HG02852 (cell line): ENCODE measurements at regions not wholly inside any gene's neighbourhood (a gene's known extent, or its start where the extent isn't known, plus 50 kb on each side); places are given as distances from the start of the nearest gene placed in this dataset.
"Not testable (repeated sequence)": the region's sequence is repeated elsewhere in the genome, so short reads cannot be mapped to it uniquely, and the experiment has no call there.

Source experiments
- ATAC-seq: cut with Tn5 transposase; IDR thresholded peaks from one replicate; pipeline ENCODE4 v1.9.1; 2021; ENCODE audit warnings: mild to moderate bottlenecking, moderate library complexity; ENCODE audit not compliant: unreplicated experiment

DNA sequence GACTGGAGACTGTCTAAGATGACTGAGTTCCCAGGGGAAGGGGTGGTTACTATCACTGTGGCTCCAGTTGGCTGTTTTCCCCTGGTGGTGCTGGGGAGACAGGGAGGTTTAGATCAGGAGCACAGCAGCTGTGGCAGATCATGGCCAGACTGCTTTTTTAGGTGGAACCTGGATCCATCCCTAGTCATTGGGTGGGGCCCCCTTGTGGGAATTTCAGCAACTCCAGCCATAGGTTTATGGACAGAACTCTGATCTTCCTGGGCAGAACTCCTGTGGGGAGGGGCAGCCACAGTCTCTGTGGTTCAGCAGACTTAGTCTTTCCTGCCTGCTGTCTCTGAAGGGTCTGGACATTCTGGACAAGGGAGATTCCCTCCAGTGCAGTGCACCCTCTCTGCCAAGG is 917.4 kb upstream of the FOXG1 start:
- not testable (repeated sequence) for ATAC-seq

DNA sequence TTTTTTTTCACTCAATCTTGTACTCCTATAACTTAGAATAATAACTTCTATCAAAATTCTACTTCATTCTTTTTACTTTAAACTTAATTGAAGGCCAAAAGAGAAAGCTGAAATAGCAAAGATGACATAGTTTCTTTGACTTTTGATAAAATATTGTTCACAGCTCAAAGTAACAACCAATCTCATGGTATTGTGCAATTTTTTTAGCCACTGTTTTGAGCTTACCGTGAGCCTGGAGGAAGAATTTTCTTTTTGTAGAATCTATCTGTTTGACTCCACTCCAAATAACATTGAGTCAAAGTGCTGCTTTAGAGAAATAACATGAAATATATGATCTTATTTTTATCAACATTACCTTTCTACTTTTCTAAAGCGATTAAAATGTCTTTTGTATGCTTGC is 903.9 kb upstream of the FOXG1 start:
- no peak for ATAC-seq

DNA sequence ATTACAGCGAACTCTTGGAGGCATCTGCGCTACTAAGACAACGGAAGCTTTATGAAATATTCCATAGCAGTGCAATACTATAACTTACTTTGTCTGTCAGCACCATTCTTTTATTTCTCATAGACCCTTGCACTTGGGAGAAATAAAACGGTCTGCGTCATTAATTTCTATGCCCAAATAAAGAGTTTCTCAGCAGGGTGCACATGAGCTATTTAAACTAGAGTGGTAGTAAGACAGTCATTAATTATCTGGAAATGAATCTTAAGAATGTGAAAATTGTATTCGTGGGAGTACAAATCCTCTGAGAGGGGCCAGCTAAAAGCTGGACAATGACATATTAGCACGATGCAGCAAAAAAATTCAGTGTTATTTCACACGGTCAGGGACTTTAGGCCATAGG is 903.4 kb upstream of the FOXG1 start:
- no peak for ATAC-seq

DNA sequence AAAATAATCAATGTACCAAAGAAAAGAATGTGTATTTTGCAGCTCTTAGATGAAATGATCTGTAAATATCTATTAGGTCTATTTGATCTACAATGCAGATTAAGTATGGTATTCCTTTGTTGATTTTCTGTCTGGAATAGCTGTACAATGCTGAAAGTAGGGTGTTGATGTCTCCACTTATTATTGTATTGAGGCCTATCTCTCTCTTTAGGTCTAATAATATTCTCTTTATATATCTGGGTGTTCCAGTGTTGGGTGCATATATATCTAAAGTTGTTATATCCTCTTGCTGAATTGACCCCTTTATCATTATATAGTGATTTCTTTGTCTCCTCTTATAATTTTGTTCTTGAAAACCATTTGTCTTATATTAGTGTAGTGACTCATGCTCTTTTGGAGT is 885.5 kb upstream of the FOXG1 start:
- ATAC-seq, result no peak

- no peak for ATAC-seq
Observed at GRCh38 chr14:27881646-27882045, 884.9 kb upstream of the FOXG1 start.

DNA sequence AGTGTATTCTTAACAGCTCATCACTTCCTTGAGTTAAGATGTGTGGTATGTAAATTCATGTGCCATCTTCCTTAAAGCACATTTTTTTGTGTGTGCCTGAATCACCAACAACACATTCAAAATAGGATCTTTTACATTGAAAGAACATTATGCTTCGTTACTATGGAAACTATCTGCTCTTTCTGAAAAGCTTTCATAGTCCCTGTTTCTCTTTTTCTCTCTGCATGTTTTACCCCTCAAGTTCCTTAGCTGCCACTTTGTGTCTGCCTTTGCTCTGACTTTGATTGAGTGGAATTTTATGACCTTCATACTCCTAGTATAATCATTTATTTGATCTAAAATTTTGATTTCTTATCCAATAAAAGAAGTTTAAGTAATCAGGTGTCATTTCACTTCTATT is 880.3 kb upstream of the FOXG1 start:
- ATAC-seq, result no peak

DNA sequence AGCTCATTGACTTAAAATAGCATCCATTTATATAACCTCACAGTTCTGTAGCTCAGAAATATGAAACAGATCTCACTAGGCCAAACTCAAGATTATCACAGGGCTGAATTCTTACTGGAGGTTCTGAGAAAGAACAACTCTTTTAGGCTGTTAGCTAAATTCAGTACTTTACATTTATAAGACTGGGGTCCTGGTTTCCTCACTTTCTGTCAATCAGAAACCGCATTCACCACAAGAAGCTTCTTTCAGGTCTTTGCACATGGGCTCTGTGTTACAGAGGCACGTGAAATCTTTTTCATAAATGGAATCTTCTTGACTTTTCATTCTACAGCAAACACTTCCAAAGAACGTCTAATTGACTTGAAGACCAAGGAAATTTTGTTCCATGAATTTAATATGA is 876.3 kb upstream of the FOXG1 start:
- ATAC-seq, result no peak

DNA sequence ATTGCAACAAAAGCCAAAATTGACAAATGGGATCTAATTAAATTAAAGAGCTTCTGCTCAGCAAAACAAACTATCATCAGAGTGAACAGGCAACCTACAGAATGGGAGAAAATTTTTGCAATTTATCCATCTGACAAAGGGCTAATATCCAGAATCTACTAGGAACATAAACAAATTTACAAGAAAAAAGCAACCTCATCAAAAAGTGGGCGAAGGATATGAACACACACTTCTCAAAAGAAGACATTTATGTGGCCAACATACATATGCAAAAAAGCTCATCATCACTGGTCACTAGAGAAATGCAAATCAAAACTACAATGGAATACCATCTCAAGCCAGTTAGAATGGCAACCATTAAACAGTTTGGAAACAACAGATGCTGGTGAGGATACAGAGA is 858.1 kb upstream of the FOXG1 start:
- not testable (repeated sequence) for ATAC-seq

GRCh38 chr14:27916326-27916725 is 850.3 kb upstream of the FOXG1 start:
- ATAC-seq, result no peak

DNA sequence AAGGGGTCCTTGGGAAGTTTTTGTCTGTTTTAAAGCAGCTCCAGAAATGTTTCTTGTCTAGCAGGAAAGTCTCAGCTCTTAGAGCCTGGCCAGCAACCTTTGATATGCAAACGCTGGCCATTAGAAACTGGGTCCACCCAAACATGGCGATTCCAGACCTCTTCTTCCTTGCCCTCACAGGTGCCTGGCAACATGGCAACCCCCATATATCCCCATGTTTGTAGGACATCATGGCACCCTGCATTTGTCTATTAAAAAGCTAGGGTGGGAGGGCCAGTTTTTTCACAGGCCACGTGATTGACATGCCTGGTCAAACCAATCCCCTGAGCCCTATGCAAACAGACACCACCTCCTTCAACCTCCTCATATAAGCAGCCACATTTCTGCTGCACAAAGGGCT is 848.7 kb upstream of the FOXG1 start:
- ATAC-seq, result no peak

DNA sequence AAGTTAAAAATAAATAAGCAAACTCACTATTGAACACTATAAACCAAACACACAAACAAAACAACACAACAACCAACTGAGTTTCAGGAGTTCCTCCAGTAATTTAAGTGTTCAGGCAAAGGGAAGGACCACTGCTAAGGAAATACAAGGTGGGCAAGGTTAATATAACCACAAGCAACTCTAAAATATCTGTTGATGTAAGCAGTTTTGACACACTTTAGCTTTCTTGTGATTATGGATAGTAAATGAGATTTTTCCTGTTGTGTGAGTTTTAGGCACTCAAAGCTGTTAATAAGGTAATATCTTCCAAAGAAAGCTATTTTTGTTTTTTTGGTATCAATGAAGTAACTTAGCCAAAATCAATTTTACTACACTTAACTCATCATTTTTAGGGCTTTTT is 839.1 kb upstream of the FOXG1 start:
- ATAC-seq, result no peak

DNA sequence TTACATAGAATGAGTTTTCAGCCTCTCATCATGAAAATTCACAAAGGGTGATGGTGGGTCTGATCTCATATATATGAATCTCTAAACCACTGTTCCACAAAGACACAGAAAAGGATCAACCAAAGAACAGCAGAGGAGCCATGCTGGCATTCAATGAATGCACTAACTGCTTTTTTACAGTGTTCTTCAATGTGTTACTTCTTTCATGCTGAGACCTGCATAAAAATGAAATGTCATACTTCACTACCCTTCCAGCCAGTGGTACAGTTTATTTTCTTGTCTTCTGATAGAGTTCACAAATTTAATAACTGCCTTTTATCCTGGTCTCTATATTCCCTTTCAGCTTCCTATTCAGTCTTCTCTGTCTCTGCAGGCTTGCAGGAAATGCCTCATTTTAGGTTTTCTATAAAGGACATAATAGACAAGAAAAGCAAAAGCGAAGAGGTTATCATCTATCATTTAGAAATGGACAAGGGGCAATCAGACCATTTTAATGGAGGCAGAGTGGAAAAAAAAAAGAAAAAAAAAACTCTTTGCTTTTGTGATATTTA is 836.7 kb upstream of the FOXG1 start:
- no peak for ATAC-seq

- no peak for ATAC-seq
Observed at GRCh38 chr14:27938392-27938791, 828.2 kb upstream of the FOXG1 start.

- ATAC-seq, result no peak
Observed at GRCh38 chr14:27945512-27945911, 821.1 kb upstream of the FOXG1 start.

DNA sequence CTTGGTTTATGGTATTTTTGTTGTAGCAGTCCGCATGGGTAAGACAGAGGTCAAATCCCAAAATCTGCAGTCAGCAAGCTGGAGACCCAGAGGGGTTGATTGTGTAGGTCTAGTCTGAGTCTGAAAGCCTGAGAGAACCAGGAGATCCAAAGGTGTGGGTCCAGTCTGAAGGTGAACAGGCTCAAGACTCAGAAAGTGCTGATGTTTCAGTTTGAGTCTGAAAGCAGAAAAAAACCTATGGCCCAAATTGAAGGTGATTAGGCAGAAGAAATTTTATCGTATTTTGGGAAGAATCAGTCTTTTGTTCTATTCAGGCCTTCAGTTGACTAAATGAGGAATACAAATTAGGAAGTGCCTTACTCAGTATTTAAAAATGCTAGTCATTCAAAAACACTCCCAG is 807.8 kb upstream of the FOXG1 start:
- no peak for ATAC-seq

- ATAC-seq, result no peak
Observed at GRCh38 chr14:27995691-27996090, 770.9 kb upstream of the FOXG1 start.

- no peak for ATAC-seq
Observed at GRCh38 chr14:28001002-28001401, 765.6 kb upstream of the FOXG1 start.

GRCh38 chr14:28012629-28013415 is 753.8 kb upstream of the FOXG1 start:
- ATAC-seq, result no peak

DNA sequence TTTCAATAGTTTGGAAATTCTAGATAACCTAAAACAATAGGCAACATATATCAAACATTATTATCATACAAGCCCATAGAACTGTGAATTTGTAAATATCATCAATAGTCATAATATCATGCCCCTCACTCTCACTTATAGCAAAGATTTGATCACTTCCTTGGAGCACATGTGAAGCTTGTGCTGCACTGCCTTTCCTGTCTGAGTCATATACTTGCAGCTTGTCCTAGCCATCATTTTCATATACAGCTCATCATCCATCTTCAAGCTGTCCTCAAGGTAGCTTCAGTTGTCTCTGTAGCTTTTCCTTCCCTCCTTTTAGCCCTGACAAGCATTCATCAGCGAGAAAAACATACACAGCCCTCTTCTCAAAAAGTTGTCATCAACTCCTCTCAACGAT is 746.5 kb upstream of the FOXG1 start:
- ATAC-seq, result no peak

DNA sequence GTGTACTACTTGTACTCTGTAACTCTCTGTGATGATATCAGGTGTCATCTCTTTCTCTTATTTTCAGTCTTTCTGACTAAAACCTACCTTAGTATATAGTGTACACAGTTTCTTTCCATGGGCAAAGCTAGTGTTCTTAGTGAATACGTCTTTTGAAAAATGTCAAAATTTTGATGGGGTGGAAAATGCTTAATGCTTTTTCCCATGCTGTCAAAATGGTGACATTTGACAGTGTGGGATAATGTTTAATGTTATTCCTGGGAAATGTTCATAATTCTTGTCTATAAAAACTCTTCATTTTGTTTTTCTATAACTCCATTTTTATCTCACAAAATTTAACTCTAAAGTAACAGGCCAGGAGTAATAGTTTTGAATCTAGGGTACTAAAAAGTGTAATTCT is 742.7 kb upstream of the FOXG1 start:
- no peak for ATAC-seq

DNA sequence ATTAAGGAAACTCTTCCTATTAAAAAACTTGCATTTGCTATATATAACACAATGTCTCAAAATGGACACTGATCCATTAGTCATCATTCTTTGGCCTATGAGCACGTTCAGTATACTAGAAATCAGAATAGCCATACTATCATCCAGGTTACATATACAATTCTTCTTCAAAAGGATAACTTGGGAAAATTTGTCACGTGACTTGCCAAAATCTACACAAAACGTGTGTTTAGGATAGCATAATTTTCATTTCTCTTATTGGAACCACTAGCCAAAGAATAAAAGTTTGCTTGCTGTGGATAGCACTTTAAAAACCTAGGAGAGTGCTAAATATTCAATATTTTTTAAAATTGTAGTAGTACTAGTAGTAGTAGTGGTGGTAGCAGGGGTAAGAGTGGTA is 714.3 kb upstream of the FOXG1 start:
- no peak for ATAC-seq

GRCh38 chr14:28055008-28055407 is 711.6 kb upstream of the FOXG1 start:
- no peak for ATAC-seq
